HCT116 (cell line): ENCODE measurements at regions not wholly inside any gene's neighbourhood (a gene's known extent, or its start where the extent isn't known, plus 50 kb on each side); places are given as distances from the start of the nearest gene placed in this dataset.
A peak's percentile ranks its signal among the peaks of the same experiment; 100 is the strongest.
"Not testable (repeated sequence)": the region's sequence is repeated elsewhere in the genome, so short reads cannot be mapped to it uniquely, and the experiment has no call there.

Source experiments
- ATAC-seq: fragments of 200-7000 bp; cut with Tn5 transposase; 2 replicates; pipeline ENCODE4 v1.9.1; 2020; ENCODE audit warnings: mild to moderate bottlenecking, moderate library complexity
- BruUV-seq: library from RNA; stranded (reverse); fragments of 400-500 nt; replicated peaks from 2 replicates; lab custom pipeline; 2021; lab: Mats Ljungman, UMichigan
- CTCF ChIA-PET: fragments of 300-600 bp; sonication (Branson Sonifier 250); formaldehyde crosslinking; loops from one replicate; lab custom pipeline; 2021; ENCODE audit warnings: antibody characterized with exemption; lab: Charles Lee
- POLR2A ChIA-PET: fragments of 300-600, 350-600 bp; sonication (Branson Sonifier 250); formaldehyde crosslinking; loops from one replicate; lab custom pipeline; 2021; ENCODE audit warnings: antibody characterized with exemption; lab: Charles Lee
- RAD21 ChIA-PET, 2 experiments: fragments of 300-600 bp; sonication (Branson Sonifier 250); formaldehyde crosslinking; loops; one replicate each; lab custom pipeline; 2023; ENCODE audit warnings: low total read pairs in 2 of 2; ENCODE audit not compliant: uncharacterized antibody in 2 of 2, unreplicated experiment in 2 of 2, low non-redundant PET in 1 of 2; lab: Charles Lee
- DNase-seq: peaks from one replicate; pipeline ENCODE4 v3.0.0-alpha.2; 2010; ENCODE audit warnings: low read depth, low spot score
- H2AFZ ChIP-seq: fragments of 200-600 bp; shearing (Covaris generic), sonication (generic); 2 replicates; pipeline ENCODE4 v1.6.1; 2017; ENCODE audit warnings: low read depth, mixed run types, mixed read lengths, antibody characterized with exemption, low read length; ENCODE audit not compliant: poor library complexity, severe bottlenecking
- H3K27ac ChIP-seq: 2 replicates; pipeline ENCODE4 v1.5.1; 2012; ENCODE audit warnings: low read depth, low read length
- H3K27me3 ChIP-seq: fragments of 200-600 bp; sonication (generic); 2 replicates; pipeline ENCODE4 v1.6.1; 2016; ENCODE audit warnings: mixed run types, low read length, mixed read lengths; ENCODE audit not compliant: insufficient read depth
- H3K36me3 ChIP-seq, 2 experiments: fragments of 200-500 bp in 1 of 2; fragments of 200-600 bp in 1 of 2; sonication (Bioruptor generic) in 1 of 2; sonication (generic) in 1 of 2; 2 replicates each; pipeline versions ENCODE4 v1.5.1 to v1.6.1; 2014 to 2016; ENCODE audit warnings: low read length in 2 of 2, inconsistent platforms in 1 of 2, mixed read lengths in 1 of 2, mixed run types in 1 of 2; ENCODE audit not compliant: insufficient read depth in 2 of 2, control insufficient read depth in 1 of 2
- H3K4me1 ChIP-seq, 2 experiments: fragments of 200-600 bp in 1 of 2; sonication (generic) in 1 of 2; 2 replicates each; pipeline versions ENCODE4 v1.5.1 to v1.6.1; 2012 to 2017; ENCODE audit warnings: low read length in 2 of 2, inconsistent platforms in 1 of 2, mild to moderate bottlenecking in 1 of 2, mixed read lengths in 1 of 2, mixed run types in 1 of 2, moderate library complexity in 1 of 2; ENCODE audit not compliant: insufficient read depth in 2 of 2, control insufficient read depth in 1 of 2
- H3K4me2 ChIP-seq: fragments of 200-600 bp; sonication (generic); 2 replicates; pipeline ENCODE4 v1.6.1; 2017; ENCODE audit warnings: mixed run types, low read length, mixed read lengths
- H3K4me3 ChIP-seq, 2 experiments: fragments of 200-600 bp in 1 of 2; sonication (generic) in 1 of 2; replicated peaks in 1 of 2; 2 replicates each; pipeline ENCODE4 v1.5.1; 2011 to 2016; ENCODE audit warnings: low read length in 2 of 2, control low read depth in 1 of 2, low read depth in 1 of 2, mild to moderate bottlenecking in 1 of 2, mixed read lengths in 1 of 2, mixed run types in 1 of 2
- H3K79me2 ChIP-seq: fragments of 200-600 bp; sonication (generic); 2 replicates; pipeline ENCODE4 v1.6.1; 2017; ENCODE audit warnings: mild to moderate bottlenecking, mixed run types, low read length, moderate library complexity, mixed read lengths; ENCODE audit not compliant: insufficient read depth
- H3K9ac ChIP-seq: fragments of 200-600 bp; sonication (generic); 2 replicates; pipeline ENCODE4 v1.6.1; 2016; ENCODE audit warnings: low read length, mixed read lengths
- H3K9me2 ChIP-seq: fragments of 200-600 bp; sonication (generic), shearing (Covaris generic); 2 replicates; pipeline ENCODE4 v1.6.1; 2017; ENCODE audit warnings: mixed run types, mild to moderate bottlenecking, moderate library complexity; ENCODE audit not compliant: insufficient read depth
- H3K9me3 ChIP-seq, 2 experiments: fragments of 200-500 bp in 1 of 2; fragments of 200-600 bp in 1 of 2; sonication (Bioruptor generic) in 1 of 2; sonication (generic) in 1 of 2; 2 replicates each; pipeline ENCODE4 v1.6.1; 2014 to 2017; ENCODE audit warnings: low read length in 2 of 2, mixed read lengths in 2 of 2, inconsistent platforms in 1 of 2, low read depth in 1 of 2, mild to moderate bottlenecking in 1 of 2, mixed run types in 1 of 2, moderate library complexity in 1 of 2; ENCODE audit not compliant: control insufficient read depth in 1 of 2, insufficient read depth in 1 of 2
- H4K20me1 ChIP-seq: fragments of 200-600 bp; sonication (generic), shearing (Covaris generic); 2 replicates; pipeline ENCODE4 v1.6.1; 2017; ENCODE audit warnings: mixed run types, mild to moderate bottlenecking, moderate library complexity; ENCODE audit not compliant: insufficient read depth
- RAD21 ChIP-seq: IDR thresholded peaks from 2 replicates; pipeline ENCODE4 v1.6.1; 2012; ENCODE audit warnings: low read depth, mild to moderate bottlenecking
- intact Hi-C: fragments of 100-400 bp; cut with micrococcal nuclease; formaldehyde crosslinking; loops from 2 replicates; pipeline ENCODE4 v1.10.0; 2022
- TF ChIP-seq, protein P1 (sequence below), 3 experiments: fragments of 200-600 bp in 1 of 3; sonication (generic) in 1 of 3; IDR thresholded peaks in 2 of 3; conservative IDR thresholded peaks in 1 of 3; 2 replicates each; pipeline ENCODE4 v1.5.1; 2012 to 2017; ENCODE audit warnings: low read depth in 2 of 3, low read length in 2 of 3, antibody characterized with exemption in 1 of 3, borderline replicate concordance in 1 of 3, control low read depth in 1 of 3, mild to moderate bottlenecking in 1 of 3, mixed read lengths in 1 of 3, mixed run types in 1 of 3, moderate library complexity in 1 of 3; ENCODE audit not compliant: insufficient read depth in 1 of 3

GRCh38 chr2:131822237-131822721 is 294.6 kb downstream of the CCDC74A start:
- H3K27ac ChIP-seq, RAD21 ChIA-PET, H3K9me2 ChIP-seq, BruUV-seq, H3K9ac ChIP-seq, intact Hi-C loops, H3K4me3 ChIP-seq, H3K27me3 ChIP-seq, H4K20me1 ChIP-seq, H3K36me3 ChIP-seq, H2AFZ ChIP-seq, H3K79me2 ChIP-seq, H3K9me3 ChIP-seq, POLR2A ChIA-PET, DNase-seq, H3K4me2 ChIP-seq: not testable (repeated sequence)
- 0 out of 2 replicates have a peak, but pooled peaks have one; percentile 47 for ATAC-seq
- CTCF ChIA-PET: interaction anchor here (0.6 to 1.2 kb wide), 3 partner anchors 148 to 410 kb away, joined by 3 read pairs; no protein-coding TSS in a partner anchor
- TF ChIP-seq, protein P1, sequence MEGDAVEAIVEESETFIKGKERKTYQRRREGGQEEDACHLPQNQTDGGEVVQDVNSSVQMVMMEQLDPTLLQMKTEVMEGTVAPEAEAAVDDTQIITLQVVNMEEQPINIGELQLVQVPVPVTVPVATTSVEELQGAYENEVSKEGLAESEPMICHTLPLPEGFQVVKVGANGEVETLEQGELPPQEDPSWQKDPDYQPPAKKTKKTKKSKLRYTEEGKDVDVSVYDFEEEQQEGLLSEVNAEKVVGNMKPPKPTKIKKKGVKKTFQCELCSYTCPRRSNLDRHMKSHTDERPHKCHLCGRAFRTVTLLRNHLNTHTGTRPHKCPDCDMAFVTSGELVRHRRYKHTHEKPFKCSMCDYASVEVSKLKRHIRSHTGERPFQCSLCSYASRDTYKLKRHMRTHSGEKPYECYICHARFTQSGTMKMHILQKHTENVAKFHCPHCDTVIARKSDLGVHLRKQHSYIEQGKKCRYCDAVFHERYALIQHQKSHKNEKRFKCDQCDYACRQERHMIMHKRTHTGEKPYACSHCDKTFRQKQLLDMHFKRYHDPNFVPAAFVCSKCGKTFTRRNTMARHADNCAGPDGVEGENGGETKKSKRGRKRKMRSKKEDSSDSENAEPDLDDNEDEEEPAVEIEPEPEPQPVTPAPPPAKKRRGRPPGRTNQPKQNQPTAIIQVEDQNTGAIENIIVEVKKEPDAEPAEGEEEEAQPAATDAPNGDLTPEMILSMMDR (IDR thresholded peaks at IDR 0.05 in 2 of 3, conservative IDR thresholded peaks at IDR 0.05 in 1 of 3; ENCODE audit: borderline replicate concordance in 1 of 3, insufficient read depth in 1 of 3, low read depth in 2 of 3, low read length in 2 of 3): peak; percentile 23 to 38 (median 30); a peak in 4 of 6 replicates
- TF ChIP-seq RAD21: peak; percentile 32; the same call in 1 of the 2 replicates
- TF ChIP-seq, all 23 proteins: peak for 2; not testable (repeated sequence) for 21
- H3K4me1 ChIP-seq: not testable (repeated sequence)

- H3K79me2 ChIP-seq, BruUV-seq, H3K9me2 ChIP-seq, H3K27ac ChIP-seq, H3K4me3 ChIP-seq, H3K4me2 ChIP-seq, RAD21 ChIA-PET, H3K36me3 ChIP-seq, POLR2A ChIA-PET, DNase-seq, H3K4me1 ChIP-seq, H2AFZ ChIP-seq, H3K9me3 ChIP-seq, intact Hi-C loops, H4K20me1 ChIP-seq, ATAC-seq, H3K9ac ChIP-seq, H3K27me3 ChIP-seq: not testable (repeated sequence)
- CTCF ChIA-PET: interaction anchor here (1.2 kb wide), 1 partner anchor 330 kb away, joined by 3 read pairs; no protein-coding TSS in a partner anchor
Measured at GRCh38 chr2:131823058-131823457, 295.4 kb downstream of the CCDC74A start.

- H3K36me3 ChIP-seq, POLR2A ChIA-PET, RAD21 ChIA-PET, H3K4me2 ChIP-seq, H4K20me1 ChIP-seq, H3K79me2 ChIP-seq, H2AFZ ChIP-seq, H3K4me3 ChIP-seq, H3K9ac ChIP-seq, intact Hi-C loops, H3K9me3 ChIP-seq, H3K9me2 ChIP-seq, CTCF ChIA-PET, H3K4me1 ChIP-seq, H3K27ac ChIP-seq, BruUV-seq, DNase-seq, ATAC-seq, H3K27me3 ChIP-seq: not testable (repeated sequence)
Measured at GRCh38 chr2:131824986-131825385, 297.3 kb downstream of the CCDC74A start.
